ENCODE measurements at regions not wholly inside any gene's neighbourhood (a gene's known extent, or its start where the extent isn't known, plus 50 kb on each side); places are given as distances from the start of the nearest gene placed in this dataset.

- TF ChIP-seq POLR2A (IDR thresholded peaks at IDR 0.05) (no peak), CTCF (IDR thresholded peaks at IDR 0.05) (no peak)
Observed at GRCh38 chr4:174388461-174389145, 104.9 kb downstream of the CEP44 start.
